ENCODE measurements at regions not wholly inside any gene's neighbourhood (a gene's known extent, or its start where the extent isn't known, plus 50 kb on each side); places are given as distances from the start of the nearest gene placed in this dataset.

- no peak overlapping the region for H3K9ac ChIP-seq (ENCODE audit: low read depth, low read length)
- no peak overlapping the region for H3K4me2 ChIP-seq (ENCODE audit: insufficient read depth, low read length)
- H3K9me3 ChIP-seq (ENCODE audit: insufficient read depth, low read length, severe bottlenecking): no peaks in the 10 kb centered on the region
- H4K20me1 ChIP-seq (ENCODE audit: insufficient read depth, low read length): no peaks in the 10 kb centered on the region
- TF ChIP-seq CTCF (IDR thresholded peaks at IDR 0.05; ENCODE audit: borderline replicate concordance, extremely low read depth, low read length, poor library complexity, severe bottlenecking) (no peak), EZH2 (IDR thresholded peaks at IDR 0.05; ENCODE audit: borderline replicate concordance, low read depth, low read length, severe bottlenecking) (no peak)
- no peak overlapping the region for H3K4me3 ChIP-seq (ENCODE audit: low read depth in 1 of 2, low read length in 2 of 2)
- no peak overlapping the region for H3K27ac ChIP-seq (ENCODE audit: low read length)
- no peaks in the 10 kb centered on the region for H3K4me1 ChIP-seq (ENCODE audit: insufficient read depth, low read length)
- H2AFZ ChIP-seq (ENCODE audit: low read depth, low read length): no peak overlapping the region
- DNase-seq (no peak), ATAC-seq (ENCODE audit: insufficient read depth, low read depth) (no peak)
- H3K36me3 ChIP-seq (ENCODE audit: insufficient read depth, low read length): no peaks in the 10 kb centered on the region
- no peaks in the 10 kb centered on the region for H3K79me2 ChIP-seq (ENCODE audit: insufficient read depth, low read length)
- no peaks in the 10 kb centered on the region for H3K27me3 ChIP-seq (ENCODE audit: insufficient read depth, low read length, poor library complexity)
These were observed 117.5 kb upstream of the TMC3 start for GRCh38 chr15:81491414-81492096.

GRCh38 chr15:81485806-81486205 is 111.8 kb upstream of the TMC3 start:
- TF ChIP-seq CTCF (IDR thresholded peaks at IDR 0.05; ENCODE audit: borderline replicate concordance, extremely low read depth, low read length, poor library complexity, severe bottlenecking): no peak
- no peak for TF ChIP-seq EZH2 (IDR thresholded peaks at IDR 0.05; ENCODE audit: borderline replicate concordance, low read depth, low read length, severe bottlenecking)
- Histone ChIP-seq H3K9ac (ENCODE audit: low read depth, low read length) (no peak overlapping the region), H3K36me3 (ENCODE audit: insufficient read depth, low read length) (no peaks in the 10 kb centered on the region), H3K4me1 (ENCODE audit: insufficient read depth, low read length) (no peaks in the 10 kb centered on the region), H3K9me3 (ENCODE audit: insufficient read depth, low read length, severe bottlenecking) (no peaks in the 10 kb centered on the region), H3K27me3 (ENCODE audit: insufficient read depth, low read length, poor library complexity) (no peaks in the 10 kb centered on the region), H2AFZ (ENCODE audit: low read depth, low read length) (no peak overlapping the region), H3K27ac (ENCODE audit: low read length) (no peak overlapping the region), H4K20me1 (ENCODE audit: insufficient read depth, low read length) (no peaks in the 10 kb centered on the region), H3K4me2 (ENCODE audit: insufficient read depth, low read length) (no peak overlapping the region), H3K4me3 (ENCODE audit: low read depth in 1 of 2, low read length in 2 of 2) (no peak overlapping the region), H3K79me2 (ENCODE audit: insufficient read depth, low read length) (no peaks in the 10 kb centered on the region)
- ATAC-seq (ENCODE audit: insufficient read depth, low read depth) (no peak), DNase-seq (no peak)

GRCh38 chr15:81484086-81484955 is 110.3 kb upstream of the TMC3 start:
- no peak for ATAC-seq (ENCODE audit: insufficient read depth, low read depth)
- no peak for DNase-seq
- no peaks in the 10 kb centered on the region for H3K4me1 ChIP-seq (ENCODE audit: insufficient read depth, low read length)
- H3K9ac ChIP-seq (ENCODE audit: low read depth, low read length): no peak overlapping the region
- H3K4me2 ChIP-seq (ENCODE audit: insufficient read depth, low read length): no peak overlapping the region
- H3K4me3 ChIP-seq (ENCODE audit: low read depth in 1 of 2, low read length in 2 of 2): no peak overlapping the region
- no peak overlapping the region for H2AFZ ChIP-seq (ENCODE audit: low read depth, low read length)
- H3K36me3 ChIP-seq (ENCODE audit: insufficient read depth, low read length): no peaks in the 10 kb centered on the region
- H3K79me2 ChIP-seq (ENCODE audit: insufficient read depth, low read length): no peaks in the 10 kb centered on the region
- H4K20me1 ChIP-seq (ENCODE audit: insufficient read depth, low read length): no peaks in the 10 kb centered on the region
- H3K9me3 ChIP-seq (ENCODE audit: insufficient read depth, low read length, severe bottlenecking): no peaks in the 10 kb centered on the region
- no peaks in the 10 kb centered on the region for H3K27me3 ChIP-seq (ENCODE audit: insufficient read depth, low read length, poor library complexity)
- no peak for TF ChIP-seq EZH2 (IDR thresholded peaks at IDR 0.05; ENCODE audit: borderline replicate concordance, low read depth, low read length, severe bottlenecking)
- TF ChIP-seq CTCF (IDR thresholded peaks at IDR 0.05; ENCODE audit: borderline replicate concordance, extremely low read depth, low read length, poor library complexity, severe bottlenecking): no peak
- H3K27ac ChIP-seq (ENCODE audit: low read length): no peak overlapping the region

Data from DND-41 (cell line).